ENCODE measurements at regions not wholly inside any gene's neighbourhood (a gene's known extent, or its start where the extent isn't known, plus 50 kb on each side); places are given as distances from the start of the nearest gene placed in this dataset.

DNA sequence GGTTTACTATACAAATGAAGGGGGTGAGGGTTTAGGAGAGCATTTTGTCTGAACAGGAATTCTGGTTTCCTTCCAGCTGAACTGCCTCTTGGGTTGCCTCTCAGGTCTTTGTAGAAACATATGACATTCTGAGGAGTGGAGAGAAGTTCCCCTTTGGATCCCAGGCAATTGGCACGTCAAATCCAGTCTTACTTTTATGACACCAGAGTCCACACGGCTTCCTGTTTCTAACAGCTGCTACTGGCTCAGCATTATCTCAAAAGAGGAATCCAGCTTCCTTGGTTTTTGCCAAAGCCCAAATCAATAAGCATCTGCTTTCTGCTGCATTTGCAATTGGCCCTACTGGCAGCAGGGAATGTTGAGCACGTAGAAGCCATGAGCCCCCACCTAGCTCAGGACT lies 97.6 kb upstream of the FAM20A start:
- in situ Hi-C loops (cut with HindIII; ENCODE audit: low sequenced_read_pairs) = no loop called here
- no peak for TF ChIP-seq CTCF (IDR thresholded peaks at IDR 0.05; ENCODE audit: low read depth, low read length)
- DNase-seq (ENCODE audit: low read depth, low spot score) = no peak

GRCh38 chr17:68697850-68698361 lies 96.7 kb upstream of the FAM20A start:
- no peak for TF ChIP-seq CTCF (IDR thresholded peaks at IDR 0.05; ENCODE audit: low read depth, low read length)
- in situ Hi-C loops (cut with HindIII; ENCODE audit: low sequenced_read_pairs) = no loop called here
- peak; percentile 51 for DNase-seq (ENCODE audit: low read depth, low spot score)
- no peak overlapping the region for H3K4me3 ChIP-seq (ENCODE audit: low read depth, low read length)

More for the DNA sequence above, 97.6 kb upstream of the FAM20A start:
- H3K4me3 ChIP-seq (ENCODE audit: low read depth, low read length) = no peak overlapping the region

DNA sequence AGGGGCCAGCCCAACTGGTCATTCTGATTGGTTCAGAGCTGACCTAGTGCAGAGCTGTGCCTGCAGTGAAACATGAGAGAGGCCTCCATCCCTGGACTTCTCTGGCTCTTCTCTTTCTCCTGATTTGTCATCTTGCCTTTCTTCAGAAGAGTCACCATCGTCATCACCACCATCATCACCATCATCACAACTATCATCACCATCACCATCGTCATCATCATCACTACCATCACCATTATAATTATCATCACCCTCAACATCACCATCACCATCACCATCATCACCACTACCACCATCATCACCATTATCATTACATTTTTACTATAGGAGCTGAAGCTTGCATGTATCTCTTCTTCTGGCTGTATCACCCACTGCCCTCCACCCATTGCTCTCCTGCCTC lies 94.5 kb upstream of the FAM20A start:
- no peak overlapping the region for H3K4me3 ChIP-seq (ENCODE audit: low read depth, low read length)
- no peak for TF ChIP-seq CTCF (IDR thresholded peaks at IDR 0.05; ENCODE audit: low read depth, low read length)
- in situ Hi-C loops (cut with HindIII; ENCODE audit: low sequenced_read_pairs) = no loop called here
- no peak for DNase-seq (ENCODE audit: low read depth, low spot score)

DNA sequence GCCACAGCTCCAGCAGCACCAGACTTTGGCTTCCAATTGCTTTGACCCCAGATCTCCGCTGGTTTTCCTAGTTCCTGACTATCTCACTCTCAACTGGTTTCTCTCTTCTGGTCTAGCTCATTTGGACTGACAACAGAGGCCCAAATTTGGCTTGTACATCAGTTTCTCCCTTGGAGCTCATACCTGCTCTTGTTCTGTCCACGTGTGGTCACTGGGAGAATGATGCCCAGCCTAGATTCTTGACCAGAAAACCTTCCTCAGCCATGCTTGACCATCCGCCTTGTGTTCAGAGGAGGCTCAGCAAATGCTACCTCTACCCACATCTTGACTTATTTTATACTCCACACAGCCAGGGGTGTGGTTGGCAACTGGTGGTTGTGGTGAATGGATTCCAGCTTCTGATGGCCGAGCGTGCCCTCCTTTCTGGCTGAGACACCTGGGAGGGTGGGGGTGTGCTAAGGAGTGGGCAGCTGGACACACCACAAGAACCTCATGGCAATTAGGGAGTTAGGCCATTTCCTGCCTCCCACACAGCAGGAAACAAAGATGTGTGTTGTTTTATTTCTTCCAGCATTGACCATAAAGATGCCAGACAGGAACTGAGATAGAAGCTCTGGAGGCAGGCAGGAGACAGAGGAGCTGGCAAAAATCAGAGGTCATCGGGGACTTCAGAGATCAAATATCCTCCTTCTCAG lies 93.8 kb upstream of the FAM20A start:
- no peak for DNase-seq (ENCODE audit: low read depth, low spot score)
- in situ Hi-C loops (cut with HindIII; ENCODE audit: low sequenced_read_pairs) = no loop called here
- no peak for TF ChIP-seq CTCF (IDR thresholded peaks at IDR 0.05; ENCODE audit: low read depth, low read length)
- no peak overlapping the region for H3K4me3 ChIP-seq (ENCODE audit: low read depth, low read length)

DNA sequence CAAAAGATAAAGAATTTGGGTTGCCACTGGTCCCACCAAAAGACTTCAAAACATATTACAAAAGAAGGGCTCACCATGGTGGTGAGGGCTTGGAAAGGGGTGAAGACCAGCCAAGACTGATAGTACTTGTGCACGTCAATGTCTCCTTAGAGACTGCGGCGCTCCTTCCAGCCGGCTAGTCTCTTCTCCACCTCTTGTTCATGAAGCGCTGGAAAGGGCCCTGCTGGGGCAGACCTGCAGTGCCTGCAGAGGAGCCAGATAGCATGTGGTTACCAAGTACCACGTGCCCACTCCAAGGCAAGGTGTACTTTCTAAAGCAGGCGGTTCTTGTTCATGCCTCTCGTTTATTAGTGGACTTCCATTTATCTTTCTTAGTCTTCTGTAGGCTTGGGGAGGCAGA lies 92.7 kb upstream of the FAM20A start:
- TF ChIP-seq CTCF (IDR thresholded peaks at IDR 0.05; ENCODE audit: low read depth, low read length) = no peak
- in situ Hi-C loops (cut with HindIII; ENCODE audit: low sequenced_read_pairs) = no loop called here

GRCh38 chr17:68693466-68693865 lies 92.3 kb upstream of the FAM20A start:
- in situ Hi-C loops (cut with HindIII; ENCODE audit: low sequenced_read_pairs) = no loop called here
- no peak for DNase-seq (ENCODE audit: low read depth, low spot score)
- no peak for TF ChIP-seq CTCF (IDR thresholded peaks at IDR 0.05; ENCODE audit: low read depth, low read length)
- H3K4me3 ChIP-seq (ENCODE audit: low read depth, low read length) = no peak overlapping the region

More for the DNA sequence above, 92.7 kb upstream of the FAM20A start:
- H3K4me3 ChIP-seq (ENCODE audit: low read depth, low read length) = no peak overlapping the region
- DNase-seq (ENCODE audit: low read depth, low spot score) = no peak
